GM23248 (cell line): ENCODE measurements at regions not wholly inside any gene's neighbourhood (a gene's known extent, or its start where the extent isn't known, plus 50 kb on each side); places are given as distances from the start of the nearest gene placed in this dataset.

Experiments used
- DNase-seq: peaks from one replicate; pipeline ENCODE4 v3.0.0-alpha.2; 2015
- H2AFZ ChIP-seq: fragments of 200-600 bp; sonication (generic); 2 replicates; pipeline ENCODE4 v1.6.1; 2016; ENCODE audit warnings: antibody characterized with exemption
- H3F3A ChIP-seq: fragments of 200-600 bp; sonication (generic); 2 replicates; pipeline ENCODE4 v1.6.1; 2016; ENCODE audit warnings: mild to moderate bottlenecking, antibody characterized with exemption, mixed run types; ENCODE audit not compliant: insufficient read depth
- H3K27ac ChIP-seq: fragments of 200-600 bp; sonication (generic); 2 replicates; pipeline ENCODE4 v1.5.1; 2016; ENCODE audit warnings: mild to moderate bottlenecking
- H3K27me3 ChIP-seq: fragments of 200-600 bp; sonication (generic); replicated peaks from 2 replicates; pipeline ENCODE4 v1.6.1; 2016; ENCODE audit warnings: mild to moderate bottlenecking; ENCODE audit not compliant: insufficient read depth
- H3K36me3 ChIP-seq: fragments of 200-600 bp; sonication (generic); 2 replicates; pipeline ENCODE4 v1.6.1; 2016; ENCODE audit warnings: low read depth, mild to moderate bottlenecking
- H3K4me1 ChIP-seq: fragments of 200-600 bp; sonication (generic); 2 replicates; pipeline ENCODE4 v1.6.1; 2016; ENCODE audit warnings: mild to moderate bottlenecking; ENCODE audit not compliant: insufficient read depth
- H3K4me2 ChIP-seq: fragments of 200-600 bp; sonication (generic); one replicate; pipeline ENCODE4 v1.6.1; 2016; ENCODE audit warnings: mild to moderate bottlenecking; ENCODE audit not compliant: unreplicated experiment
- H3K4me3 ChIP-seq: fragments of 200-600 bp; sonication (generic); 2 replicates; pipeline ENCODE4 v1.5.1; 2016; ENCODE audit warnings: mild to moderate bottlenecking
- H3K79me2 ChIP-seq: fragments of 200-600 bp; sonication (generic); 2 replicates; pipeline ENCODE4 v1.6.1; 2016; ENCODE audit warnings: mild to moderate bottlenecking; ENCODE audit not compliant: insufficient read depth
- H3K9ac ChIP-seq: fragments of 200-600 bp; sonication (generic); 2 replicates; pipeline ENCODE4 v1.6.1; 2016; ENCODE audit warnings: mild to moderate bottlenecking
- H3K9me2 ChIP-seq: fragments of 200-600 bp; sonication (generic); 2 replicates; pipeline ENCODE4 v1.6.1; 2016; ENCODE audit warnings: mixed run types, mild to moderate bottlenecking, moderate library complexity; ENCODE audit not compliant: insufficient read depth
- H3K9me3 ChIP-seq: fragments of 200-600 bp; sonication (generic); one replicate; pipeline ENCODE4 v1.6.1; 2017; ENCODE audit warnings: low read depth
- H4K20me1 ChIP-seq: fragments of 200-600 bp; sonication (generic); 2 replicates; pipeline ENCODE4 v1.6.0; 2016; ENCODE audit not compliant: insufficient read depth
- EZH2 ChIP-seq: fragments of 200-600 bp; sonication (generic); IDR thresholded peaks from 2 replicates; pipeline ENCODE4 v1.6.1; 2018; ENCODE audit warnings: antibody characterized with exemption, mild to moderate bottlenecking; ENCODE audit not compliant: insufficient read depth, poor library complexity, severe bottlenecking
- EZH2phosphoT487 ChIP-seq: fragments of 200-600 bp; sonication (generic); IDR thresholded peaks from 2 replicates; pipeline ENCODE4 v1.6.1; 2018; ENCODE audit warnings: antibody characterized with exemption, moderate library complexity, mild to moderate bottlenecking, low read depth; ENCODE audit not compliant: insufficient read depth
- WGBS, 2 experiments: methylation state at CpG; one replicate each; pipeline ENCODE4 v1.1.6; 2015 to 2017; ENCODE audit warnings: low lambda C conversion rate in 2 of 2, low coverage in 1 of 2; ENCODE audit errors: missing lambda C conversion rate in 2 of 2; 5-methylcytosine and 5-hydroxymethylcytosine counted together
- in situ Hi-C: fragments of 300-500 bp; cut with MboI; formaldehyde crosslinking; loops from 2 replicates; pipeline ENCODE4 v1.15.0; 2020

- TF ChIP-seq EZH2, result no peak
- no peak for DNase-seq
- 77% methylated on average over 2 of the region's 2 CpGs for WGBS, 2 experiments
- H3K9me2 ChIP-seq, result no peaks in the 10 kb centered on the region
- no peak overlapping the region for H2AFZ ChIP-seq
- no peaks in the 10 kb centered on the region for H3K9me3 ChIP-seq
- no peak overlapping the region for H3K27ac ChIP-seq
- H3K79me2 ChIP-seq, result no peaks in the 10 kb centered on the region
- no peaks in the 10 kb centered on the region for H3K36me3 ChIP-seq
- H3K27me3 ChIP-seq, result no peaks in the 10 kb centered on the region; the same call in 1 of the 2 replicates
- in situ Hi-C loops, result no loop called here
- no peak overlapping the region for H3K9ac ChIP-seq
- H3K4me2 ChIP-seq, result no peak overlapping the region
- no peaks in the 10 kb centered on the region for H4K20me1 ChIP-seq
- 0 out of 2 replicates have a peak, but pooled peaks cover 5% of the 10 kb centered on the region for H3F3A ChIP-seq
- H3K4me1 ChIP-seq, result peaks cover 7% of the 10 kb centered on the region; the same call in 1 of the 2 replicates
- no peak overlapping the region for H3K4me3 ChIP-seq
These were observed 92.8 kb downstream of the HNRNPLL start for GRCh38 chr2:38509947-38510326.

- Histone ChIP-seq H3K4me3 (no peak overlapping the region), H3K9me3 (no peaks in the 10 kb centered on the region), H3K27me3 (no peaks in the 10 kb centered on the region; the same call in 1 of the 2 replicates), H4K20me1 (no peaks in the 10 kb centered on the region), H2AFZ (no peak overlapping the region), H3K4me1 (peaks cover 7% of the 10 kb centered on the region; the same call in 1 of the 2 replicates), H3K9me2 (no peaks in the 10 kb centered on the region), H3K27ac (no peak overlapping the region), H3K36me3 (no peaks in the 10 kb centered on the region), H3F3A (0 out of 2 replicates have a peak, but pooled peaks cover 5% of the 10 kb centered on the region), H3K79me2 (no peaks in the 10 kb centered on the region), H3K4me2 (no peak overlapping the region), H3K9ac (no peak overlapping the region)
- 54 to 59% methylated on average over 5 of the region's 5 CpGs for WGBS, 2 experiments
- peak; percentile 82 for DNase-seq
- in situ Hi-C loops, result no loop called here
- no peak for TF ChIP-seq EZH2
- TF ChIP-seq EZH2phosphoT487, result no peak
These were observed 93.3 kb downstream of the HNRNPLL start for GRCh38 chr2:38509314-38509946.

GRCh38 chr2:38508311-38509039 is 94.3 kb downstream of the HNRNPLL start:
- no peak overlapping the region for H3K4me3 ChIP-seq
- no peak overlapping the region for H3K4me2 ChIP-seq
- no peaks in the 10 kb centered on the region; the same call in 1 of the 2 replicates for H3K27me3 ChIP-seq
- H3K9ac ChIP-seq, result no peak overlapping the region
- no peaks in the 10 kb centered on the region for H3K9me2 ChIP-seq
- TF ChIP-seq EZH2 (no peak), EZH2phosphoT487 (no peak)
- no peak overlapping the region for H3K27ac ChIP-seq
- WGBS, 2 experiments, result 51 to 52% methylated on average over 10 of the region's 10 CpGs
- H3F3A ChIP-seq, result 0 out of 2 replicates have a peak, but pooled peaks cover 5% of the 10 kb centered on the region
- peak; percentile 53 for DNase-seq
- no peaks in the 10 kb centered on the region for H3K9me3 ChIP-seq
- H3K79me2 ChIP-seq, result no peaks in the 10 kb centered on the region
- H3K4me1 ChIP-seq, result peaks cover 7% of the 10 kb centered on the region; the same call in 1 of the 2 replicates
- H3K36me3 ChIP-seq, result no peaks in the 10 kb centered on the region
- H4K20me1 ChIP-seq, result no peaks in the 10 kb centered on the region
- H2AFZ ChIP-seq, result no peak overlapping the region
- in situ Hi-C loops, result no loop called here

- no peak overlapping the region for H3K4me3 ChIP-seq
- TF ChIP-seq EZH2 (no peak), EZH2phosphoT487 (no peak)
- no peak overlapping the region for H3K27ac ChIP-seq
- peaks cover 7% of the 10 kb centered on the region; the same call in 1 of the 2 replicates for H3K4me1 ChIP-seq
- H3K9me2 ChIP-seq, result no peaks in the 10 kb centered on the region
- no peaks in the 10 kb centered on the region for H3K36me3 ChIP-seq
- no peaks in the 10 kb centered on the region for H3K79me2 ChIP-seq
- H3K4me2 ChIP-seq, result no peak overlapping the region
- WGBS, 2 experiments, result 76 to 78% methylated on average over 1 of the region's 1 CpG
- no peaks in the 10 kb centered on the region for H4K20me1 ChIP-seq
- no peak for DNase-seq
- H3K9ac ChIP-seq, result no peak overlapping the region
- 0 out of 2 replicates have a peak, but pooled peaks cover 5% of the 10 kb centered on the region for H3F3A ChIP-seq
- H2AFZ ChIP-seq, result no peak overlapping the region
- H3K27me3 ChIP-seq, result peaks cover 6% of the 10 kb centered on the region
- H3K9me3 ChIP-seq, result no peaks in the 10 kb centered on the region
- in situ Hi-C loops, result no loop called here
These were observed 95.0 kb downstream of the HNRNPLL start for GRCh38 chr2:38507712-38508111.
